ENCODE measurements at regions not wholly inside any gene's neighbourhood (a gene's known extent, or its start where the extent isn't known, plus 50 kb on each side); places are given as distances from the start of the nearest gene placed in this dataset.

- no peak for TF ChIP-seq CREB1 (IDR thresholded peaks at IDR 0.05; ENCODE audit: low read depth)
- TF ChIP-seq MAX (IDR thresholded peaks at IDR 0.05): no peak
These were observed 59.6 kb upstream of the CYYR1 start for GRCh38 chr21:26632691-26633090.
